GM18909 (cell line): ENCODE measurements at regions not wholly inside any gene's neighbourhood (a gene's known extent, or its start where the extent isn't known, plus 50 kb on each side); places are given as distances from the start of the nearest gene placed in this dataset.

Experiments
- ATAC-seq: cut with Tn5 transposase; IDR thresholded peaks from one replicate; pipeline ENCODE4 v1.9.1; 2021; ENCODE audit warnings: mild to moderate bottlenecking; ENCODE audit not compliant: unreplicated experiment, poor library complexity

DNA sequence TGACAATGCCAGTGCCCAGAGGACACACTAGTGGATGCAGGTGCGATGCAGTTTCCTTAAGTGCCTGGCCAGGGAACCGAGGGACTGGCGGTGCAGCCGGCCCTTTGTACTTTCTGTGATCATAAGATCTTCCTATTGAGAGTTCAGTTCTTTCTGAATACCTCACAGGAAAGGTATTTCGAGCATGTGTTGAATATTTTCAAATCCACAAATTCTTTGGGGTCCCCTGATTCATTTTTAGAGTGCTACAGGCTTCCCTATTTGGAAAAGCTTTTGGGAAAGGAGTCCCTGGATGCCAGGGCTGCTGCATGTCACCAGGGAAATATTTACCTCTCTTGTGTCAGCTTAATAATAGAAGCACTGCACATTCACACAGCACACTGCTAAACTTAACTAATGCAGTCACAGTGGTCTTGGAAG lies 281.5 kb downstream of the GADD45G start:
- ATAC-seq = no peak

GRCh38 chr9:89887286-89887685 lies 282.5 kb downstream of the GADD45G start:
- no peak for ATAC-seq

- ATAC-seq = no peak
Observed at GRCh38 chr9:89888233-89888632, 283.4 kb downstream of the GADD45G start.

DNA sequence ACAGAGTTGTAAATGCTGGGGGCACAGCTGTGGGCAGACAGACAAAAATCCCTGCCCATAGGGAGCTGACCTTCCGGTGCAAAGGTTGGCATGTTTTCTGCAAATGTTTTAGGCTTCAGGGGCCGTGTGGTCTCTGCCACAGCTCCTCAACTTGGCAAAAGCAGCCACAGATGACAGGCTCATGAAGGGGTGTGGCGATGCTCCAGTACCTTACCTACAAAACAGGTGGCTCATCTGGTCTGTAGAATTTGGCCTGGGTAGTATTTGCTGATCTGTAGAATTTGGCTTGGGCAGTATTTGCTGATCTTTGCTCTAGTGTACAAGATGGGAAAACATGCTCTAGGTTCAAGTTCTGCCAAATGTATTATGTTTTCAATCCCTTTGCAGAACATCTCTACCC lies 283.9 kb downstream of the GADD45G start:
- ATAC-seq = no peak

DNA sequence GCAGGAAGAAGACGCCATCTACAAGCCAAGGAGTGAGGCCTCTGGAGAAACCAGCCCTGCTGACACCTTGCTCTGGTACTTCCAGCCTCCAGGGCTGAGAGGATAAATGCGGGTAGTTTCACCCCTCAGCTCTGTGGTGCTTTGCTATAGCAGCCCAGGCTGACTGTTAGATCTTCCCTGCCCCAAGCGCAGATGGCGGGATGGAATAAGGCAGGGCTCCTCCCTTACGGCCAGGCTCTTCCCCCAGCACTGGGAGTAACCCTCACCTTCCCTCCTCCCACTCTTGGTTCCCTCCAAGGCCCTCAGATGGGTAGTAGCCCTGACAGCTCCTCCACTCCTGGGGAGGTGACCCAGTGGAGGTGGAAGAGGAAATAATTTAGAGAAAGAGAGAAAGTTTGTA lies 285.1 kb downstream of the GADD45G start:
- no peak for ATAC-seq

- ATAC-seq = no peak
Observed at GRCh38 chr9:89890326-89890980, 285.6 kb downstream of the GADD45G start.

GRCh38 chr9:89891221-89891590 lies 286.4 kb downstream of the GADD45G start:
- ATAC-seq = no peak

- no peak for ATAC-seq
Observed at GRCh38 chr9:89891591-89892304, 286.9 kb downstream of the GADD45G start.

DNA sequence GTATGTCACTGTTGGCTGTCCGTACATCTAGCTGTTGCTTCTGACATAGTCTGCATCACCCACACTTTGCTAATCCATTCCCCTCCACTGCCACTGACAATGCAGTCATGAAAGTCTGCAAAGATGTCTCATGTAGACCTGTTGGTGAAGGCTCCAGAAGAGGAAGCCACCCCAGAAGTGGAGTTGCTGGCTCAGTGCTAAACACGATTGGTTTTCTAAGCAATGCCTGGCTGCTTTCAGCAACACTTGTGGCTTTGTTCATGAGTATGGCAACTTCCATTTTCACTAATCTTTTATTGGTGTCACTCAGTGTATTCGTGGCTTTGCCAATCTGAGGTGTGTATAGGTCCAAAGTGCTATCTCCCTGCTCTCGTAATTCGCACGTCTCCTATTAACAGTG lies 288.1 kb downstream of the GADD45G start:
- ATAC-seq = no peak

DNA sequence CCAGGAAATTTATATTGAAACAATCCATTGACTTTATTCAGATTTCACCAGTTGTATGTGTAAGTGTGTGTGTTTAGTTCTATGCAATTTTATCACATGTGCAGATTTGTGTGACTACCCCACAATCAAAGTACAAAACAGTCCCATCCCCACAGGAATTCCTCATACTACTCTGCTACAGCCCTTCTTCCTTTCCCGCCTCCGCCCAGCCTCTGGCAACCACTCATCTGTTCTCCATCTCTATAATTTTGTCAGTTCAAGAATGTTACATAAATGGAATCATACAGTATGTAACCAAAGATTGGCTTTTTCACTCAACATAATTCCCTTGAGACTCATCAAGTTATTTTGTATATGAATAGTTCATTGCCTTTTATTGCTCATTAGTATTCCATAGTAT lies 289.1 kb downstream of the GADD45G start:
- no peak for ATAC-seq

- no peak for ATAC-seq
Observed at GRCh38 chr9:89896806-89897340, 292.1 kb downstream of the GADD45G start.

DNA sequence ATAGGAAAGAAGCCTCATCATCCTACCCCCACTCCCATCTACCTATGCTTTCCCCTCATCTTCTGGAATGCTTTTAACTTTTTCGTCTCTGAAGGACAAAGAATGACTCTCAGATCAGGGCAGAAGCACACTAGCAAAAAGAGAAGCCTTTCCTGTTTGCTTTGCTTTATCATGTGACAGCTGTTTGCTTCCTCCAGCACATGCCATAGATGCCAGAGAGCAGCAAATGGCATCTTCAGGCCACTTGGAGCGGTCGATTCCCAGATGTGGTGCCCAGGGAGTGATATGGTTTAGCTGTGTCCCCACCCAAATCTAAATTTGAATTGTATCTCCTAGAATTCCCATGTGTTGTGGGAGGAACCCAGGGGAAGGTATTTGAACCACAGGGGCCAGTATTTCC lies 294.8 kb downstream of the GADD45G start:
- ATAC-seq = no peak

DNA sequence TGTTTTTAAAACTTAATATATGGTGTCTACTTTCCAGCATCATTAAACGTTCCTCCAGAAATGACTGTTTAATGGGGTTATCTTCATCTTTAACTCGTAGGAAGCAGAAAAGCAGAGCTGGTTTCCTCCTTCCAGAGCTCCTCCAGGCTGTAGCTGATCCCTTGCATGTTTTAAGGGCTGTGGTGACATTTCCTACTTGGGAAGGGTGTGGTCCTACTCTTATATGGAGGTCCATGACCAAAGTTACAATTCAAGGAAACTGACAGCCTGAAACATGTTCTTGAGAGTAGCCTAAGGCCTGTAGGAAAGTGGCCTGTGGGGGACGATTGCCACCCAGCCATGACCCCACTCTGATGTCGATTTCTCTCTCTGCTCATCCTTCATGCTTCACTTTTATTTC lies 297.1 kb downstream of the GADD45G start:
- no peak for ATAC-seq

GRCh38 chr9:89902450-89903140 lies 297.8 kb downstream of the GADD45G start:
- no peak for ATAC-seq

DNA sequence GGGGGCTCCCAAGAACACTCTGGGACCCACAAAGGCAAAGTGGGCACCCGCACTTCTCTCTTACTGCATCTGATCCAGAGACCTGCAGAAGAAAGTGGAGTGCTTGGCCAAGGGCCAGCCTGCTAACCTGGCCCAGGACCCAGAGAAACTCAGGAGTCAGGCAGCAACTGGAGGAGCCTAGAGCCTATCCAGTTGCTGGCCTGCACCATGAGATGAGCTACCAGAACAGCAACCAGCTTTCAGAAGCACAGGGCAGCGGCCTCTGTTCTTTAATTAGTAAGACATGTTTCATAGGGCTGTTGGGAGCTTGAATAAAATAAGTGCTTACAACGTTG lies 298.3 kb downstream of the GADD45G start:
- ATAC-seq = no peak

GRCh38 chr9:89905606-89906338 lies 301.0 kb downstream of the GADD45G start:
- no peak for ATAC-seq

- no peak for ATAC-seq
Observed at GRCh38 chr9:89911721-89912604, 307.2 kb downstream of the GADD45G start.

- ATAC-seq = no peak
Observed at GRCh38 chr9:89912605-89912953, 307.8 kb downstream of the GADD45G start.

- no peak for ATAC-seq
Observed at GRCh38 chr9:89915187-89915586, 310.4 kb downstream of the GADD45G start.

GRCh38 chr9:89916001-89916597 lies 311.3 kb downstream of the GADD45G start:
- no peak for ATAC-seq
